H1 (cell line): ENCODE measurements at regions not wholly inside any gene's neighbourhood (a gene's known extent, or its start where the extent isn't known, plus 50 kb on each side); places are given as distances from the start of the nearest gene placed in this dataset.

Experiments
- CTCF ChIA-PET: fragments of 300-600 bp; sonication (Branson Sonifier 250); formaldehyde crosslinking; loops from one replicate; lab custom pipeline; 2021; ENCODE audit not compliant: partially characterized antibody; lab: Charles Lee
- POLR2A ChIA-PET: fragments of 300-600 bp; sonication (Branson Sonifier 250); formaldehyde crosslinking; loops from one replicate; lab custom pipeline; 2021; ENCODE audit warnings: inconsistent platforms; ENCODE audit not compliant: partially characterized antibody; lab: Charles Lee
- DNase-seq, 2 experiments: peaks; one replicate each; pipeline versions ENCODE4 v3.0.0 to v3.0.0-alpha.2; 2010 to 2022; ENCODE audit warnings: low spot score in 2 of 2, low read depth in 1 of 2, mixed read lengths in 1 of 2
- FAIRE-seq: peaks from 2 replicates; lab custom pipeline; 2011; peaks lifted over from hg19 to GRCh38; lab: Jason Lieb, UNC
- H2AFZ ChIP-seq: 2 replicates; pipeline ENCODE4 v1.8.1; 2012; ENCODE audit warnings: low read length, inconsistent platforms
- H2AK5ac ChIP-seq: 2 replicates; pipeline ENCODE4 v1.6.1; 2013; ENCODE audit warnings: low read depth, low read length
- H2BK120ac ChIP-seq: replicated peaks from 2 replicates; pipeline ENCODE3; 2013; ENCODE audit warnings: low read depth, low read length, inconsistent platforms
- H2BK12ac ChIP-seq: 2 replicates; pipeline ENCODE4 v1.6.1; 2013; ENCODE audit warnings: low read depth, low read length
- H2BK15ac ChIP-seq: 2 replicates; pipeline ENCODE4 v1.6.1; 2013; ENCODE audit warnings: low read length
- H2BK20ac ChIP-seq: 2 replicates; pipeline ENCODE4 v1.6.1; 2013; ENCODE audit warnings: low read length
- H2BK5ac ChIP-seq: 2 replicates; pipeline ENCODE4 v1.6.1; 2013; ENCODE audit warnings: low read depth, low read length
- H3K14ac ChIP-seq: 2 replicates; pipeline ENCODE4 v1.6.1; 2013; ENCODE audit warnings: inconsistent platforms; ENCODE audit not compliant: insufficient read length
- H3K18ac ChIP-seq: 2 replicates; pipeline ENCODE4 v1.6.1; 2013; ENCODE audit warnings: low read length; ENCODE audit errors: extremely low read depth
- H3K23ac ChIP-seq: 2 replicates; pipeline ENCODE4 v1.6.1; 2013; ENCODE audit warnings: inconsistent platforms; ENCODE audit not compliant: insufficient read length
- H3K23me2 ChIP-seq: 2 replicates; pipeline ENCODE4 v1.6.1; 2013; ENCODE audit warnings: low read depth, low read length
- H3K27ac ChIP-seq: 2 replicates; pipeline ENCODE4 v1.6.1; 2011; ENCODE audit warnings: low read depth, low read length, inconsistent platforms
- H3K27me3 ChIP-seq, 4 experiments: replicated peaks in 1 of 4; 1 replicate in 1 of 4; 2 replicates in 3 of 4; pipeline versions ENCODE4 v1.6.1 to v1.8.1; 2011 to 2013; ENCODE audit warnings: low read length in 3 of 4, mild to moderate bottlenecking in 3 of 4, inconsistent platforms in 2 of 4, mixed read lengths in 2 of 4, moderate library complexity in 1 of 4; ENCODE audit not compliant: control insufficient read depth in 3 of 4, insufficient read depth in 3 of 4; ENCODE audit errors: extremely low read depth in 1 of 4
- H3K36me3 ChIP-seq, 4 experiments: 2 replicates each; pipeline versions ENCODE4 v1.6.1 to v1.8.1; 2011 to 2013; ENCODE audit warnings: mild to moderate bottlenecking in 4 of 4, low read length in 3 of 4, moderate library complexity in 2 of 4, control low read depth in 1 of 4, inconsistent platforms in 1 of 4; ENCODE audit not compliant: insufficient read depth in 4 of 4, control insufficient read depth in 2 of 4
- H3K4ac ChIP-seq: replicated peaks from 2 replicates; pipeline ENCODE3; 2013; ENCODE audit warnings: low read length, low read depth, mixed read lengths, inconsistent platforms; ENCODE audit not compliant: insufficient read length
- H3K4me1 ChIP-seq, 4 experiments: replicated peaks in 1 of 4; 1 replicate in 1 of 4; 2 replicates in 3 of 4; pipeline versions ENCODE4 v1.6.1 to v1.8.1; 2011 to 2013; ENCODE audit warnings: low read length in 3 of 4, inconsistent platforms in 2 of 4, mixed read lengths in 1 of 4; ENCODE audit not compliant: insufficient read depth in 4 of 4, control insufficient read depth in 3 of 4
- H3K4me2 ChIP-seq, 2 experiments: 2 replicates each; pipeline versions ENCODE4 v1.6.1 to v1.8.1; 2011 to 2013; ENCODE audit warnings: low read depth in 2 of 2, low read length in 2 of 2, control low read depth in 1 of 2, inconsistent platforms in 1 of 2, mild to moderate bottlenecking in 1 of 2; ENCODE audit not compliant: insufficient read depth in 1 of 2
- H3K4me3 ChIP-seq, 4 experiments: fragments of 200-600, 300-600 bp in 1 of 4; sonication (generic), shearing (Covaris generic), sonication (Bioruptor Twin) in 1 of 4; 2 replicates each; pipeline versions ENCODE4 v1.5.1 to v1.8.1; 2011 to 2016; ENCODE audit warnings: low read length in 4 of 4, low read depth in 3 of 4, control low read depth in 2 of 4, inconsistent platforms in 2 of 4, mild to moderate bottlenecking in 2 of 4, mixed read lengths in 1 of 4, moderate library complexity in 1 of 4; ENCODE audit not compliant: insufficient read depth in 2 of 4; ENCODE audit errors: extremely low read depth in 1 of 4
- H3K56ac ChIP-seq: replicated peaks from 2 replicates; pipeline ENCODE3; 2013; ENCODE audit warnings: low read depth, mild to moderate bottlenecking, mixed read lengths, low read length, inconsistent platforms; ENCODE audit not compliant: insufficient read length
- H3K79me1 ChIP-seq: 2 replicates; pipeline ENCODE4 v1.6.1; 2013; ENCODE audit warnings: low read depth, low read length, control low read depth
- H3K79me2 ChIP-seq, 2 experiments: 2 replicates each; pipeline versions ENCODE4 v1.6.1 to v1.8.1; 2012 to 2013; ENCODE audit warnings: low read length in 2 of 2, mild to moderate bottlenecking in 2 of 2, inconsistent platforms in 1 of 2; ENCODE audit not compliant: insufficient read depth in 2 of 2, control insufficient read depth in 1 of 2
- H3K9ac ChIP-seq, 4 experiments: replicated peaks in 1 of 4; 1 replicate in 1 of 4; 2 replicates in 3 of 4; pipeline versions ENCODE4 v1.6.1 to v1.8.1; 2011 to 2013; ENCODE audit warnings: low read depth in 3 of 4, low read length in 3 of 4, control low read depth in 2 of 4, mild to moderate bottlenecking in 2 of 4, moderate library complexity in 2 of 4, inconsistent platforms in 1 of 4; ENCODE audit errors: extremely low read depth in 1 of 4
- H3K9me3 ChIP-seq, 2 experiments: 2 replicates each; pipeline versions ENCODE4 v1.6.1 to v1.8.1; 2012 to 2013; ENCODE audit warnings: mild to moderate bottlenecking in 2 of 2, moderate library complexity in 2 of 2, control low read depth in 1 of 2, inconsistent platforms in 1 of 2, low read depth in 1 of 2, low read length in 1 of 2, mixed read lengths in 1 of 2; ENCODE audit not compliant: insufficient read depth in 2 of 2
- H4K20me1 ChIP-seq, 2 experiments: replicated peaks in 1 of 2; 2 replicates each; pipeline versions ENCODE3 to v1.8.1; 2011 to 2013; ENCODE audit warnings: inconsistent platforms in 2 of 2, low read length in 2 of 2, mild to moderate bottlenecking in 1 of 2; ENCODE audit not compliant: insufficient read depth in 2 of 2, control insufficient read depth in 1 of 2
- H4K5ac ChIP-seq: 2 replicates; pipeline ENCODE4 v1.6.1; 2013; ENCODE audit warnings: low read length, low read depth, mixed read lengths, inconsistent platforms; ENCODE audit not compliant: insufficient read length
- H4K8ac ChIP-seq: 2 replicates; pipeline ENCODE4 v1.8.0; 2013; ENCODE audit warnings: mild to moderate bottlenecking, moderate library complexity, low read length, inconsistent platforms; ENCODE audit not compliant: insufficient read depth; ENCODE audit errors: extremely low read depth
- H4K91ac ChIP-seq: replicated peaks from 2 replicates; pipeline ENCODE3; 2013; ENCODE audit warnings: low read length, mixed read lengths, inconsistent platforms; ENCODE audit not compliant: insufficient read length
- TF ChIP-seq, protein P1 (sequence below): IDR thresholded peaks from 2 replicates; pipeline ENCODE4 v1.6.1; 2011; ENCODE audit warnings: low read depth, mild to moderate bottlenecking, low read length; ENCODE audit not compliant: insufficient read depth

DNA sequence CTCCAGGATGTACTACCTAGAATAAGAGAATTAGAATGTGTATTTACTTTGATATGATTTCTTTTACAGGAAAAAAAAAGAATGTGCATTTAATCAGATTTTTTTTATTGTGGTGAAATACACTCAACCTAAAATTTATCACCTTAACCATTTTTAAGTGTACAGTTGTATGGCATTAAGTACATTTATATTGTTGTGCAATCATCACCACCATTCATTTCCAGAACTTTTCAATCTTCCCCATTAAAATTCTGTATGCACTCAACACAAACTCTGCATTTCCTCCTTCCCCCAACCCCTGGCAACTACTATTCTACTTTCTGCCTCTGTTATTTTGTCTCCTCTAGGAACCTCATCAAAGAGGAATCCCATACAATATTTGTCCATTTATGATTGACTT is 66.0 kb upstream of the APC start:
- Histone ChIP-seq H2AK5ac (no peak overlapping the region), H3K23ac (no peak overlapping the region), H2BK15ac (no peak overlapping the region), H3K56ac (no peak overlapping the region), H2BK120ac (no peak overlapping the region), H4K20me1 (no peaks in the 10 kb centered on the region), H3K4ac (no peak overlapping the region), H3K4me3 (no peak overlapping the region), H4K5ac (no peak overlapping the region), H3K18ac (no peak overlapping the region), H2AFZ (no peak overlapping the region), H3K4me2 (no peak overlapping the region), H4K91ac (no peak overlapping the region), H3K79me2 (no peaks in the 10 kb centered on the region), H4K8ac (no peak overlapping the region), H3K36me3 (no peaks in the 10 kb centered on the region), H2BK20ac (no peak overlapping the region), H3K79me1 (no peaks in the 10 kb centered on the region), H3K27ac (no peak overlapping the region), H2BK12ac (no peak overlapping the region), H3K9ac (no peak overlapping the region), H3K9me3 (no peaks in the 10 kb centered on the region), H2BK5ac (no peak overlapping the region), H3K4me1 (no peaks in the 10 kb centered on the region), H3K23me2 (no peaks in the 10 kb centered on the region), H3K14ac (no peak overlapping the region), H3K27me3 (no peaks in the 10 kb centered on the region)
- TF ChIP-seq, protein P1, sequence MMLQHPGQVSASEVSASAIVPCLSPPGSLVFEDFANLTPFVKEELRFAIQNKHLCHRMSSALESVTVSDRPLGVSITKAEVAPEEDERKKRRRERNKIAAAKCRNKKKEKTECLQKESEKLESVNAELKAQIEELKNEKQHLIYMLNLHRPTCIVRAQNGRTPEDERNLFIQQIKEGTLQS = no peak
- no peak for FAIRE-seq
- CTCF ChIA-PET = no interaction called here
- POLR2A ChIA-PET = no interaction called here
- no peak for DNase-seq
